ENCODE measurements at regions not wholly inside any gene's neighbourhood (a gene's known extent, or its start where the extent isn't known, plus 50 kb on each side); places are given as distances from the start of the nearest gene placed in this dataset.

DNA sequence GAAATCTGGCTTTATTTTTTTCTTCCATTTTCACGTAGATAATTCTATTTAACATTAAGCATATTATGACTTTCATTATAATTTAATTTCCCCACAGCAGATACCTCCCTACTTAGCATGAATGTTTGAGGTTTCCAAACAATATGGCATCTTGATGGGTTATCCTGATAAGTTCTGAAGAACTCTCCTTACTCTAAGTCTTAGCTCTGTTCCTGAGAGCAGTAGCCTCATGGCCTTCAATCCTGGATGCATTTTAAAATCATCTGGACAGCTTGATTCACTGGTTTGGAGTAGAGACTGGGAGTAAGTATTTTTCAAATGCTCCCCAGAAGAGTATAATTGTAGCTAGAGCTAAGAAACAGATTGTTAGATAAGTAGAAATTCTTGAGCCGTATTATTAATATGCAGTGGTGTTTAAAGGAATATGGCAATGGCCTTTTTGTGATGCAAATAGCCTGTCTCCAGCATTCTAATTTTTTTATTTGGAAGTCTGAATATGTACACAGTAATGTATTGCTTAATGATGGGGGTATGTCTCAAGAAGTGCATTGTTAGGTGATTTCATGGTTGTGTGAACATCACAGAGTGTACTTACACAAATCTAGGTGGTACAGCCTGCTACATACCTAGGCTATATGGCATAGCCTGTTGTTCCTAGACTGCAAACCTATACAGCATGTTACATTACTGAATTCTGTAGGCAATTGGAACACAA, 110.5 kb upstream of the EEF1E1 start:
- no peak for DNase-seq

GRCh38 chr6:8207869-8208191, 105.5 kb upstream of the EEF1E1 start:
- DNase-seq = no peak

- no peak for DNase-seq
These were observed 105.0 kb upstream of the EEF1E1 start for GRCh38 chr6:8207191-8207868.

DNA sequence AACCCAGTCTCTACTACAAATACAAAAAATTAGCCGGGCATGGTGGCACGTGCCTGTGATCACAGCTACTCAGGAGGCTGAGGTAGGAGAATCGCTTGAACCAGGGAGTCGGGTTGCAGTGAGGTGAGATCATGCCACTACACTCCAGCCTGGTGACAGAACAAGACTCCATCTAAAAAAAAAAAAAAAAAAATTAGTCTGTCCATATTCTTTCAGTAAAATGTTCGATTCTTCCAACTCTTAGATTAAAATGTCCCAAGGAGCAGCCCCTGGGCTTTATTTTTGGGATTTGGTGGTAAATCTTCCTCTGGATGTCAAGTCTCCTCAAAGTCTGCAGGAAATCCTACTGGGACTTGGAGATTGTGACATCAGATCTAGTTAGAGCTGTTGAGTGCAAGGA, 101.0 kb upstream of the EEF1E1 start:
- DNase-seq = no peak

- DNase-seq = no peak
These were observed 99.3 kb upstream of the EEF1E1 start for GRCh38 chr6:8201679-8202078.

DNA sequence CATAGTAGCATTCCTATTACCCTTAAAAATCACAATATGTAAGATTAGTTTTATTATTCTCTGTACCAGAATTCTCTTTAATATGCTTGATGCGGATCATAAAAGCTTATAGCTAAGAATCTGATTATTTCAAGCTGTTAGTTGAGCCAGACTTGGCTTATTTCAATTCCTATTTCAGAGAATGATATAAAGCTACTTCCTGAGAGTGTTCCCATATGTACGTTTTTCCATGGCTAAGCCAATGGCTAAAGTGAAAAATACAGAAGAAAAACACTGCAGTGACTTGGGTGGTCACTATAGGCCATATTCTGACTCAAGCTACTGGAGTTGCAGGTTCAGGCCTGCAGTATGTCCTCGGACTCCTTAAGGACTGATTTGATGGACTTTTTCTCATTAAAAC, 97.9 kb upstream of the EEF1E1 start:
- DNase-seq = no peak

- no peak for DNase-seq
These were observed 93.4 kb upstream of the EEF1E1 start for GRCh38 chr6:8195714-8196102.

GRCh38 chr6:8195040-8195713, 92.8 kb upstream of the EEF1E1 start:
- DNase-seq = no peak

DNA sequence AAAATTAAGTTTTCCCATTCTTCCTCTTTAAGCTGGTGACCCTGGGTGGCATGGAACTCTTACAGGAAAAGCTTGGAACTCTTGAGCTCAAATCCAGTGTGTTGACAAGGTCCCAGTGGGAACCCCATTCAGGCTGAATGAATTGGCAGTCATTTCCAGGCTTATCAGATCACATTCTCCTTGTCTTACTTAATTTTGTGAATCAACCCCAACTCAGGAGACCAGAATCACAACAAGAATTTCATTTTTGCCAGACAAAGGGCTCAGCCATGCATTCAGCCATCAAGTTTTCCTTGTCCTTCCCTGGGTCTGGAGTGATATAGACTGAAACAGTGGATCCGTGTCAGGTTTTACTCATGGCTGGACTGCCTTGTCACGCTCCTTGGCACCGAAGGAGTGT, 92.1 kb upstream of the EEF1E1 start:
- DNase-seq = no peak

GRCh38 chr6:8193541-8193940, 91.2 kb upstream of the EEF1E1 start:
- no peak for DNase-seq

DNA sequence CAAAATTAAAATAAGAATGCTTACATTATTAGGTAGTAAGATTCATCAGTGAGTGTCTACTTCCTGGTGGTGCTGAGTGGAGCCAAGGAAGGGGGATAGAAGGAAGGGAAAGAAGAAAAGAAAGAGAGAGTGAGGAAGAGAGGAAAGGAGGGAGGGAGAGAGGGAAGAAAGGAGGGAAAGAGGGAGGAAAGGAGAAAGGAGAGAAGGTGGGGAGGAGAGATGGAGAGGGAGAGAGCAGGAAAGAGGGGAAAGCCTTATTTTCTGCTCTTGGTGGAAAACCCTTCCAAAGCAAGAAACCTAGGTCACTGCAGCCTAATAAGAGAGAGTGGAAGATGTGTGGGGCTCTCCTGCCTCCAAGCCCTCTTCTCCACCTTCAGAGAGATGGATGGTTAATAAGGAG, 90.2 kb upstream of the EEF1E1 start:
- no peak for DNase-seq

DNA sequence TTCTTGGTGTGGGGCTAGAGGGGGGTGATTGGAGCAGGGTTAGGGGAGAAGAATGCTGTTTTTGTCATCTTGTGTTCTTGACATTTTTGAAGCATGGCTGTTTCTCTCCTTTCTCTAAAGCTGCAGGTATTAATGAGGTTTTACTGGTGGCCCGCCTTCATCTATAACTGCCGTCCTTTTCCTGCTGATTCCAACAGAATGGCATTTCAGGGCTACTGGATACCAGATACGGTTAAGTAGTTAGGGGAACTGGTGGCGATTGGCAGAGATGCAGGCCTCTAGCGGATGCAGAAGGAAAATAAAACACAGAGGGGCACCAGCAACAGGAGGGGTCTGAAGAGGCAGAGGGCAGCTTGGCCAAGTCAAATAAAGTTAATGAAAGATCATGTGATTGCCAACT, 89.7 kb upstream of the EEF1E1 start:
- no peak for DNase-seq

- DNase-seq = no peak
These were observed 89.3 kb upstream of the EEF1E1 start for GRCh38 chr6:8191629-8192028.

GRCh38 chr6:8187209-8187608, 84.9 kb upstream of the EEF1E1 start:
- no peak for DNase-seq

DNA sequence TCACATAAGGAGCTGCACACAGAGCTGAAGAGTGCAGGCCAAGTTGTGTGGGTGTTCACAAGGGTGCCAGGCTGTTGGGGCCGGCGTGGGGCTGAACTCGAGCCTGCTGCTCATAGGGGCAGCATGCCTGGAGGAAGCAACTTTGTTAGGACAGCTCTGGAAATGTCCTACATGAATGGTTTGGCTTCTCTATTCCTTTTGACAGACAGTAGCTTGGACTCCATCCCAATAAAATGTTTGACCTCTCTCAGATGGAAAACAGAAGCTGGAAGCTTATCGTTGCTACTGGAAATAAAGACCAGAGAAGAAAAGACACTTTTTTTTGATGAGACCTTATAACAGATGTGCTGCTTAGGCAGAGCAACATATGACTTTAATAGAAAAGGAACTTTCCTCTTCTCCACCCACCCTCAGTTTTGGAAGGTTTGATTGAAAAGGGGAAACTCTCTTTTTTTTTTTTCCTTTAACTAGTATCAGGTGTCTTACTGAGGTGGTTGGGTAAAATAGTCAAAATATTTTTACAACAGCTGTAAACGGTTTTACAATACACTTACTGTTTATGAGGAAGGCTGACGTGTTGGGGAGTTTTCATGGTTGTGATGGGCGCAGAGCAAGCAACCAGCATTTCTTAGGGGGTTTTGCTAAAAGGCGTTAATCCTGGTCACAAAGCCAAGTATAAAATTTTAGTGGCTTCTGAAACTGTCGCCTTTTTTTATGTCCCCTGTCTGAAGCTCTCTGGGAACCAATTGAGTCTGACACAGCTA, 80.7 kb upstream of the EEF1E1 start:
- DNase-seq = no peak

- DNase-seq = no peak
These were observed 79.8 kb upstream of the EEF1E1 start for GRCh38 chr6:8181951-8182845.

- DNase-seq = no peak
These were observed 79.0 kb upstream of the EEF1E1 start for GRCh38 chr6:8181160-8181881.

DNA sequence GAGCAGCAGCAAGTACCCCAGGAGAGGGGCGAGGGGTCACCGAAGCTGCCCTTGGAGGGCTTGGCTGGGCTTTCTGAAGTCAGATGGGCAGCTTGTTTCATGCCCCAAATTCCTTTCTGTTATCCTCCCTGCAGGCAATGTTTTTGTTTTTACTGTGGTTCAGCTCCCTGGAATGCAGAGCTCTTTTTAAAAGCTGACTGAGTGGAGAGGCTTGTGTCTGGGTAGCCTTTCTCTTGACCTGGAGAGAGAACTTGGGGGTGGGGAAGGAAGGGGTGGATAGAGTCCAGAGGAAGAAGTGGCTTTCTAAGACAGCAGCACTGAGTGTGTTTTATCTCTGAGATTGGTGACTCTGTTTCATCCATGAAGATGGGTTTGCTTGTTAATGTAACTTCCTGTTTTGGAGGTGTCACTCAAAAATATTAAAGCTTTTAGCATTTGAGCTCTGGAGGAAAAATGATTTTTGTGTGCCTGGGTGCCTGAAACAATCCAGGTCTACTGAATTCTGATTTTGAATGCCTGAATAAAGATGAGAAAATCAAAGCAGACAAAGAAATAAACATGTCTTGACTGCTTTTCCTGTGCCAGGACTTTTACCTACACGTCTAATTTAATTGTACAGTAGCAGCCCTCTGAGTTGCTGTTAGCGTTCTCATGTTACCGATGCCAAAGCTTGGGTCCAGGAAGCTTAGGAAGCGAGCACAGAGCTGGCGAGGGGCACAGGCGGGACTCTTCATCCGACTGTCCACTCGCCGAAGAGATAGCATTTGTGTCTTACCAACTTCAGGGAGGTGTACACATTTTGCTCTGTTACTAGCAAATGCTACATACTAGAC, 78.2 kb upstream of the EEF1E1 start:
- no peak for DNase-seq

DNA sequence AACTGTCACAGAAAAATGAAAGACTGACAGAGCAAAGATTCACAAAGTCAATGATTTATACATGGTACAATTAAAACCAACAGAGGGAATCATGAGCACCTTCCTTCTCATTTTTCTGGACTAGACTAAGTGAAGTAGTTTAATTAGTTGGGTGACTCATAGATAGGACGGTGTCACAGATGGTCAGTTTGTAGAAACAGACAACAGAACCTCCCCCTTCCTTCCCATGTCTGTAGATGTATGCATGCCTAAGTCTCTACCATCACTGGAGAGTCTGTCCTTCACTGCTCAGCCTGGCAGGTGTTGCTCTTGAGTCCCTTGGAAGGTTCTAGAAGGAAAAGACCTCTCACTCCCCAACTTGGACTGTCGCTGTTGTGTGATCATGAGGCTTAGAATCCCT, 75.4 kb upstream of the EEF1E1 start:
- no peak for DNase-seq

GRCh38 chr6:8175046-8175777, 72.9 kb upstream of the EEF1E1 start:
- no peak for DNase-seq
